ENCODE measurements at regions not wholly inside any gene's neighbourhood (a gene's known extent, or its start where the extent isn't known, plus 50 kb on each side); places are given as distances from the start of the nearest gene placed in this dataset.

GRCh38 chr12:84599539-84599938, 313.1 kb downstream of the SLC6A15 start:
- H3K27me3 Mint-ChIP-seq, result no peaks in the 10 kb centered on the region
- no peak for TF ChIP-seq CTCF (IDR thresholded peaks at IDR 0.05)
- H3K4me1 Mint-ChIP-seq, result no peaks in the 10 kb centered on the region
- POLR2A ChIA-PET, result no interaction called here
- H3K4me3 Mint-ChIP-seq, result no peak overlapping the region
- DNase-seq (no peak), ATAC-seq (ENCODE audit: low read depth) (no peak)
- CTCF ChIA-PET, result no interaction called here
- H3K36me3 Mint-ChIP-seq (ENCODE audit: low read depth), result no peaks in the 10 kb centered on the region
- H3K27ac Mint-ChIP-seq, result no peak overlapping the region
- intact Hi-C loops (cut with micrococcal nuclease), result no loop called here
- H3K9me3 Mint-ChIP-seq, result no peaks in the 10 kb centered on the region

- peaks cover 2% of the 10 kb centered on the region for H3K9me3 Mint-ChIP-seq
- no peak overlapping the region for H3K4me3 Mint-ChIP-seq
- H3K36me3 Mint-ChIP-seq (ENCODE audit: low read depth), result no peaks in the 10 kb centered on the region
- DNase-seq, result no peak
- ATAC-seq (ENCODE audit: low read depth), result no peak
- no peak overlapping the region for H3K27ac Mint-ChIP-seq
- ChIA-PET CTCF (no interaction called here), POLR2A (no interaction called here)
- no peak for TF ChIP-seq CTCF (IDR thresholded peaks at IDR 0.05)
- H3K4me1 Mint-ChIP-seq, result no peaks in the 10 kb centered on the region
- no peaks in the 10 kb centered on the region for H3K27me3 Mint-ChIP-seq
- intact Hi-C loops (cut with micrococcal nuclease), result no loop called here
Observed at GRCh38 chr12:84596266-84596665, 316.3 kb downstream of the SLC6A15 start.

- H3K27ac Mint-ChIP-seq, result no peak overlapping the region
- ChIA-PET POLR2A (no interaction called here), CTCF (no interaction called here)
- H3K9me3 Mint-ChIP-seq, result peaks cover 2% of the 10 kb centered on the region
- DNase-seq, result no peak
- no peak for ATAC-seq (ENCODE audit: low read depth)
- no peak overlapping the region for H3K4me3 Mint-ChIP-seq
- intact Hi-C loops (cut with micrococcal nuclease), result no loop called here
- no peaks in the 10 kb centered on the region for H3K27me3 Mint-ChIP-seq
- no peaks in the 10 kb centered on the region for H3K36me3 Mint-ChIP-seq (ENCODE audit: low read depth)
- no peaks in the 10 kb centered on the region for H3K4me1 Mint-ChIP-seq
- no peak for TF ChIP-seq CTCF (IDR thresholded peaks at IDR 0.05)
Observed at GRCh38 chr12:84594157-84594556, 318.4 kb downstream of the SLC6A15 start.

- DNase-seq (no peak), ATAC-seq (ENCODE audit: low read depth) (no peak)
- CTCF ChIA-PET, result no interaction called here
- no peak for TF ChIP-seq CTCF (IDR thresholded peaks at IDR 0.05)
- no peak overlapping the region for H3K4me3 Mint-ChIP-seq
- H3K36me3 Mint-ChIP-seq (ENCODE audit: low read depth), result no peaks in the 10 kb centered on the region
- no peaks in the 10 kb centered on the region for H3K27me3 Mint-ChIP-seq
- POLR2A ChIA-PET, result no interaction called here
- H3K4me1 Mint-ChIP-seq, result no peaks in the 10 kb centered on the region
- H3K27ac Mint-ChIP-seq, result no peak overlapping the region
- peaks cover 2% of the 10 kb centered on the region for H3K9me3 Mint-ChIP-seq
- intact Hi-C loops (cut with micrococcal nuclease), result no loop called here
Observed at GRCh38 chr12:84585776-84586395, 326.7 kb downstream of the SLC6A15 start.

- H3K27me3 Mint-ChIP-seq, result no peaks in the 10 kb centered on the region
- TF ChIP-seq CTCF (IDR thresholded peaks at IDR 0.05), result no peak
- no peaks in the 10 kb centered on the region for H3K4me1 Mint-ChIP-seq
- no peak overlapping the region for H3K27ac Mint-ChIP-seq
- peaks cover 1% of the 10 kb centered on the region for H3K9me3 Mint-ChIP-seq
- intact Hi-C loops (cut with micrococcal nuclease), result no loop called here
- no peaks in the 10 kb centered on the region for H3K36me3 Mint-ChIP-seq (ENCODE audit: low read depth)
- no peak for DNase-seq
- POLR2A ChIA-PET, result no interaction called here
- CTCF ChIA-PET, result no interaction called here
- H3K4me3 Mint-ChIP-seq, result no peak overlapping the region
- ATAC-seq (ENCODE audit: low read depth), result no peak
Observed at GRCh38 chr12:84572196-84572595, 340.4 kb downstream of the SLC6A15 start.

Measured in activated B cell treated with CpG ODN at 0.5 μM for 24 hours (primary cell).